Activated CD4-positive, alpha-beta T cell treated with anti-CD3 and anti-CD28 coated beads for 48 hours (primary cell): ENCODE measurements at regions not wholly inside any gene's neighbourhood (a gene's known extent, or its start where the extent isn't known, plus 50 kb on each side); places are given as distances from the start of the nearest gene placed in this dataset.
"Not testable (repeated sequence)": the region's sequence is repeated elsewhere in the genome, so short reads cannot be mapped to it uniquely, and the experiment has no call there.

Experiments used
- DNase-seq: peaks from one replicate; pipeline ENCODE4 v3.0.0-alpha.2; 2020

- no peak for DNase-seq
Measured at GRCh38 chr3:176296066-176296597, 901.1 kb downstream of the TBL1XR1 start.

GRCh38 chr3:176293276-176293675 is 904.0 kb downstream of the TBL1XR1 start:
- no peak for DNase-seq

DNA sequence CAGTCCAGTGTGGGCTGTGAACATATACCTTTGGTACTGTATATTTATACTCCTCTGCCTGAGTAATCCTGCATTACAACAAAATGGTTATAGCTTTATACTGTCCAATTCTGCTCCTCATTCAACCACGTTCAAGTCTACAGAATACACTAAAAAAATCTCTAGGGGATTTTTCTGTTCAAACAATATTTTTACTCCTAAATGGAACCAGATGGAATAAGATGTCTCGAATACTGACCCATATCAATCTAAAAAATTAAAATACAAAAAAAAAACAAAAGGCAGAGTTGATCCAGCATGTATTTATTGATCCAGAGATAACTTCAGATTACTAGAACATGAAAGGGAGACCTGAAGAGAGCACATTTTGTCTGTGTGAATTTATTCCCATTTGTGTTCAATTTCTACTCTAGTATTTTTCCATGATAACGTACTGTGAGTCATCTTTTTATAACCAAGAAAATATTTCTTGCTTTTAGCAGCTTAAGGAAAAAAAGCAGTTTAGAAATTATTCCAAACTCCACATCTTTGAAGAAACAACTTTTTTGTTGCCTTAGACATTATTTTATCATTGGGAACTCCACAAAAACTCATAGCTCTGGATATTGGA is 910.7 kb downstream of the TBL1XR1 start:
- DNase-seq = no peak

DNA sequence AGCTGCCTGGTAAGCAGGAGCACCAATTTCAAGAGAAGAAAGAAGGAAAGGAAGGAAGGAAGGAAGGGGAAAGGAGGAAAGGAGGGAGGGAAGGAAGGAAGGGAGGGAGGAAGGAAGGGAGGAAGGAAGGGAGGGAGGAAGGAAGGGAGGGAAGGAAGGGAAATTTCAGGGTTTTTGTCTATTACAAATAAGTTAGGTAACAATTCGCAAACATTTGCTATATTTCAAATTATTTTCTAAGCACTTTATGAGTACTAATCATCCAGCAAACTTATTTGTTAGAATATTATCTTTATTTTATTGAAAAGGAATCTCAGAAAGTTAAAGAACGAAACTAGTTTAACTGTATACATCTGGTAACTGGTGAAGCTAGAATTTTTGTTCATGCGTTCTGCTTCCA is 921.7 kb downstream of the TBL1XR1 start:
- DNase-seq = no peak

DNA sequence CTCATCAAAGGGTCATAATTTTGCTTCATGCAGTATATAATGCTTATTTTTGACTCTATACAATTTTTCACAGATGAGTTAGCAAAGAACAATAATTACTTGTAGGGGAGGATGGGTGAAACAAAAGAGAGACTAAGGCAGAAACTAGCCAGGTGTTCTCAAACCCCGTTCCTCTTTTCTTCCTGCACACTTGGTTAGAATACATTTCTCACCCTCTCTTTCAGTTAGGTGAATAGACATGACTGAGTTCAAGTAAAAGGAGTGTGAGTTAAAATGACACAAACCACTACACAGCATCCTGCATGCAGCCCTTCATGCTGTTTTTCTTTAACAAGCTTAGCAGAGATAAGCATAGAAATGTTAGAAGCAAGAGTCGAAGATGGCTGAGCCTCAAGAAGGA is 922.2 kb downstream of the TBL1XR1 start:
- no peak for DNase-seq

- DNase-seq = no peak
Measured at GRCh38 chr3:176274161-176274560, 923.1 kb downstream of the TBL1XR1 start.

DNA sequence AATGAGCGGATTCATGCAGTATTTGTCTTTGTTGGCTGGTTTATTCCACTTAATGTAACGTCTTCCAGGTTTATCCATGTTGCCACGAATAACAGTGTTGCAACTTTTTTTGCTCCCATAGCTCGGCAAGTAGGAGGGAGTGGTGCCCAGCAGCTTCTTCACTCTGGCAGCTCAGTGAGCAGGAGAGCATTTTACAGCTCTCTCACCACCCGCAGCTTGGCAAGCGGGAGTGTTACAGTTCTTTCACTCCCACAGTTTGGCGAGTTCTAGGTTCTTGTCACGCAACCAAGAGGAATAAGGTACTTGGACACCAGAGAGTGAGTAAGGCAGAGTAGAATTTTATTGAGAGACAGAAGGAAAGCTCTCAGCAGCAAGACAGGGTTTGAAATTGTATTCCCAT is 935.2 kb downstream of the TBL1XR1 start:
- no peak for DNase-seq

DNA sequence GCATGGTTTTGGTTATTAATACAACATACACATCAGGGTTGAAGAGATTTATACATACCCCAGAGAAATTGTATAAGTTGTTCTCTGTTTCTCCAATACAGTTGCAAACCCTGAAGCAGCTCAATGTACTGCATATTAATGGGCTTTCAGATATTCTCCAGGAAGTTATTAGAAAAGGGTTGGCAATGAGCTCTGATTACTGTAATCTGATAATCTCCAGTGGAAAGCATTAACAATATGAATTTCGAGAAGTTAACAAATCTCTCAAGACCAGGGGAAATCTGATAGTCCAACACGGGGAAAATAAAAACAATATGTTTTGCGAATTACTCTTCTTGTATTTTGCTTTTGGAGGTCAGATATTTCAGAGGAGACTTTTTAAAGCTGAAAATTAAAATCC is 950.1 kb downstream of the TBL1XR1 start:
- no peak for DNase-seq

- no peak for DNase-seq
Measured at GRCh38 chr3:176219970-176220369, 977.3 kb downstream of the TBL1XR1 start.

- no peak for DNase-seq
Measured at GRCh38 chr3:176214758-176215157, 982.5 kb downstream of the TBL1XR1 start.

- DNase-seq = not testable (repeated sequence)
Measured at GRCh38 chr3:176213314-176213713, 984.0 kb downstream of the TBL1XR1 start.

DNA sequence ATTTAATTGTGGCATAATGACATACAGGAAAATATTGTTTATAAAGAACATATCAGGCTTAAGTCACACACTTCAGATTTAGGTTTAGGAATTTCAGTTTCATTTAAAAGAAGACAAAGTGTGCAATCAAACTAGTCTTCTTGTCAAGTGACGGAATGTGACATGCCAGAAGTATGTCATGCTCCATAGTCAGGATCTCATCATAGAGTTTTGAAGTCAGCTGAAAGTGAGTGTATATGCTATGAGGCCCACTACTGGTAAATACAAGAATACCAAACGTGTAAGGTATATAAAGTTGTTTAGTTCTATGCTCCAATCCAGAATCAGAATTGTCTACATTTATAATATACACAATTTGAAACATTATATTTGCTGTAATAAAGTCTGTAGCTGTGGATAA is 988.4 kb downstream of the TBL1XR1 start:
- no peak for DNase-seq

GRCh38 chr3:176208283-176208682 is 989.0 kb downstream of the TBL1XR1 start:
- no peak for DNase-seq

GRCh38 chr3:176206809-176207208 is 990.5 kb downstream of the TBL1XR1 start:
- DNase-seq = no peak

- no peak for DNase-seq
Measured at GRCh38 chr3:176202652-176203051, 994.6 kb downstream of the TBL1XR1 start.

- DNase-seq = no peak
Measured at GRCh38 chr3:176193032-176193730, 1004.1 kb downstream of the TBL1XR1 start.

DNA sequence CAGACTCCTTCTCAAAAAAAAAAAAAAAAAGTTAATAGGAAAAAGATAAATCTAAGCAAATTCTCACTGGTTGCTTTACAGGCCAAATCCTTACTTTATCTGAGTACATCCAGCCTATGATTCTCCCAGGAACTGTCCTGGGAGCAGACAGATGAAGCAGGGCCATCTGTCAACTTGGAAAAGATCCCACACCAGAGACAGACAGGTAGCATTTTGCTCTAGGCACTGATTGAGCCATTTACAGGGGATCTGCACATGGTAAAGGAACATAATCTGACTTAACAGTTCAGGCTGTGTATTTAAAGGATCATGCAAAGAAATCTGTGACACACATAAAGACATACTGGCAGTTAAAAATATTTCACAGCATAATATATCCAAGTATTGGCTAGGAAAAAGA is 1006.5 kb downstream of the TBL1XR1 start:
- no peak for DNase-seq

- no peak for DNase-seq
Measured at GRCh38 chr3:176183181-176183580, 1014.1 kb downstream of the TBL1XR1 start.

GRCh38 chr3:176174060-176174459 is 1023.2 kb downstream of the TBL1XR1 start:
- no peak for DNase-seq

DNA sequence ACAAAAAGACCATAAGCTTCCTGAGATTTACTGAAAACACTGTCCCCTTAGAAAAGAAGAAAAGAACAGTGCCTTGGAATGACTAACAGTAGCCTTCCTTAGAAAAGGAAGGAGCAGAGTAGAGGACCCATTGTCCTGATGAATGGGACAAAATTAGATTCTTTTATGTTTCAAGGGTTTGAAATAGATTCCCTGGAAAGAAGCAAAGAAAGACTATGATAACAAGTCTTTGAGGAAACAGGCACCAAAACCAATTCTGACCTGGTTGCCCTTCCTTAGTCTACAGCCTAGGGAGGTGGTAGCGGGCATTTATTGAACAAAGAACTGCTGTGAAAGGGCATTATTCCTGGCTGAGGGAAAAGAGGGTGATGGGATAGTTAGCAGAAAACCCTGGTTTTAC is 1024.8 kb downstream of the TBL1XR1 start:
- no peak for DNase-seq

DNA sequence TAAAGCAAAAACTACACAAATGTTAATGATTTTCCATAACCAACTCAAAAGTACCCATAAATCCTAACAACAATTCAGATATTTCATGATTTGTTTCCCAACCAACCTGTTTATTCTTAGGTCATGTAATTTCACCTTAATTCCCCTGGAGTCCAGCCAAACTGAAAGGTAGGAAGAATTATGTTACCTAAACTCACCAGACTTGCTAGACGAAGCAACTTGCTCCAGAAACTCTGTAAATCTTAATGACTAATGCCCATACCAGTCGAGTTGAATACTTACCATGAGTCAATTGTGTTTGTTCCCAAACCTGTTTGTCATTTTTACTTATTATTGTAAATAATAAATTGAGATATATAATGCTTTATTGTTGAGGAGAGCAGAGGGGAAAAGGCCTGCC is 1030.0 kb downstream of the TBL1XR1 start:
- no peak for DNase-seq

- no peak for DNase-seq
Measured at GRCh38 chr3:176160997-176161396, 1036.3 kb downstream of the TBL1XR1 start.

DNA sequence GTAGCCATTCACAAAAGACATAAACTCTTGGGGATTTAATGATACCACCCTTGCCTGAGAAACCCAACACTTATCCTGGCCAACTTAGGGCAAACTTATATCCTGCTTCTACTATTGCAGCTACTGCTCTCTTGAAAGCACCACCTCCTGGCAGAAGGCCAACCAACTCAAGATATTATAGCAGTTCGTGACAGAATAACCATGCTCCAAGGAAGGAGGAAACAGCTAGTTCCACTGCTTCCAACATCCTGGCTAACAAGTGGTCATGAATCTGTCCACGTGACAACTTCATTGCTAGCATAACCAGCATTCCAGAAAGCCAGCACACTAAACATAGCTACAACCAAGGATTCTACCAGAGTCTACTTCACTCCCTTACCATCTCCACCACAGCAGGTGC is 1037.5 kb downstream of the TBL1XR1 start:
- DNase-seq = no peak

- DNase-seq = no peak
Measured at GRCh38 chr3:176155012-176155411, 1042.3 kb downstream of the TBL1XR1 start.

- no peak for DNase-seq
Measured at GRCh38 chr3:176149567-176149966, 1047.7 kb downstream of the TBL1XR1 start.
